Dedifferentiated amniotic fluid mesenchymal stem cell (primary cell): ENCODE measurements at regions not wholly inside any gene's neighbourhood (a gene's known extent, or its start where the extent isn't known, plus 50 kb on each side); places are given as distances from the start of the nearest gene placed in this dataset.

ENCODE experiments used
- DNase-seq: peaks from one replicate; pipeline ENCODE4 v3.0.0-alpha.2; 2016; ENCODE audit errors: extremely low spot score

GRCh38 chr10:31606841-31607240 lies 287.8 kb downstream of the ZEB1 start:
- no peak for DNase-seq

- DNase-seq, result no peak
Measured at GRCh38 chr10:31605861-31606525, 287.0 kb downstream of the ZEB1 start.

- no peak for DNase-seq
Measured at GRCh38 chr10:31605426-31605825, 286.4 kb downstream of the ZEB1 start.

GRCh38 chr10:31604646-31605170 lies 285.7 kb downstream of the ZEB1 start:
- no peak for DNase-seq

- no peak for DNase-seq
Measured at GRCh38 chr10:31604096-31604495, 285.1 kb downstream of the ZEB1 start.

GRCh38 chr10:31603235-31604087 lies 284.4 kb downstream of the ZEB1 start:
- peak; percentile 91 for DNase-seq

- DNase-seq, result peak; percentile 37
Measured at GRCh38 chr10:31602541-31603234, 283.7 kb downstream of the ZEB1 start.

GRCh38 chr10:31601136-31601535 lies 282.1 kb downstream of the ZEB1 start:
- no peak for DNase-seq

- DNase-seq, result no peak
Measured at GRCh38 chr10:31599626-31600504, 280.8 kb downstream of the ZEB1 start.

- DNase-seq, result no peak
Measured at GRCh38 chr10:31596765-31597164, 277.7 kb downstream of the ZEB1 start.

GRCh38 chr10:31595992-31596391 lies 277.0 kb downstream of the ZEB1 start:
- DNase-seq, result no peak

GRCh38 chr10:31594347-31594873 lies 275.4 kb downstream of the ZEB1 start:
- DNase-seq, result no peak

- no peak for DNase-seq
Measured at GRCh38 chr10:31593124-31593523, 274.1 kb downstream of the ZEB1 start.

- no peak for DNase-seq
Measured at GRCh38 chr10:31591569-31591968, 272.6 kb downstream of the ZEB1 start.

- no peak for DNase-seq
Measured at GRCh38 chr10:31590023-31590800, 271.2 kb downstream of the ZEB1 start.

- DNase-seq, result no peak
Measured at GRCh38 chr10:31587691-31588090, 268.7 kb downstream of the ZEB1 start.

GRCh38 chr10:31586723-31587638 lies 268.0 kb downstream of the ZEB1 start:
- no peak for DNase-seq

- DNase-seq, result no peak
Measured at GRCh38 chr10:31584876-31585275, 265.9 kb downstream of the ZEB1 start.

GRCh38 chr10:31584098-31584631 lies 265.1 kb downstream of the ZEB1 start:
- DNase-seq, result no peak
